ENCODE measurements at regions not wholly inside any gene's neighbourhood (a gene's known extent, or its start where the extent isn't known, plus 50 kb on each side); places are given as distances from the start of the nearest gene placed in this dataset.

DNA sequence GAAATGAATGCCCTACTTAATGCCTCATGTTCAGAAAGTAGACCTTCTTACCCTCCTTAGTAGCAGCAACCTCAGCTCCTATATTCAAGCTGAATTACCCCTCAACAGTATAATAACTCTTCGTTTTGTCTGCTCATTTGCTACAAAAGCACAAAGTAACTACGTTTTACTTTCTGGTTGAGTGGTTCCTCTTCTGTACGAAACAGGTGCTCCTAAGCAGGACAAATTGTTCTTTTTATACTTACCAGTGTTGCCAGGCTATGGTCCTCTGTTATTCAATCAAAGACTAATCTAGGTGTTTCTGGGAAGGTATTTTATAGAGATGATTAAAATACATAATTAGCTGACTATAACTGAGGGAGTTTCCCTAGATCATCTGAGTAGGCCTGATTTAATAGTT lies 484.2 kb upstream of the ADAMTS5 start:
- DNase-seq (ENCODE audit: low read depth in 3 of 3), result no peak

DNA sequence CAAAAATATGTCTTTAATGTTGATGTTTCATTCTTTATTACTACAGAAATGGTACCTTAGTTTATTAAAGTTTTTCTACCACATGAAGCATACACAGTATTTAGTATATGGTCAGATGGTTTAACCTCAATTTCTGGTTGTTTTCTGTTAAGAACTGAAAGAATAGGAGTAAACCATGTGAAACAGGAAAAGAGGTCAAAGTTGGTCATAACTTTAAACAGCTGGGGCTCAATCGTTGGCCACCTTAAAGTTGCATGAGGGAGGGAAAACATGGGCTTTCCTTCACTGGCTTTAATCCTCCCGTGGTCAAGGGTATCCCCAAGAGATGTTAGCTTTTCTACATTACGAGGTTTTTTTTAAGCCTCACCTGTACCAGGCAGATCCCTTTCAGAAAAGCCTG lies 483.3 kb upstream of the ADAMTS5 start:
- no peak for DNase-seq (ENCODE audit: low read depth in 3 of 3)

DNA sequence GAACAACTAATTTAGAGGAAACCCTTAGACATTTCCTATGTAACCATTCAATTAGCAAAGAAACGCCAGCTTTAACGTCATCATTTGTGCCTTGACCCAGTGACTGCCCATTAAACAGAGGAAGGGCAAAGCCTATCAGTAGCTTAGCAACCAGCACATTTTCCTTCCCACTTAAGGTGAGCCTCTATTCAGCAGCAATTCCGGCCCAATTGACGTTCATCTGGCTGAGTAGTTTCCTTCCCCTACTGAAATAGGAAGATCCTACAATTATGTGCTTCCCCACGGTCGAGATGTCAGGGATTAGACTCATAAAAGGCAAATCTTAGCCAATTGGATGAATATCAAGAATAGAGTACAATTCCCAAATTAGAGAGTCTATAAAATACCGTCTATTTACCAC lies 482.1 kb upstream of the ADAMTS5 start:
- no peak for DNase-seq (ENCODE audit: low read depth in 3 of 3)

DNA sequence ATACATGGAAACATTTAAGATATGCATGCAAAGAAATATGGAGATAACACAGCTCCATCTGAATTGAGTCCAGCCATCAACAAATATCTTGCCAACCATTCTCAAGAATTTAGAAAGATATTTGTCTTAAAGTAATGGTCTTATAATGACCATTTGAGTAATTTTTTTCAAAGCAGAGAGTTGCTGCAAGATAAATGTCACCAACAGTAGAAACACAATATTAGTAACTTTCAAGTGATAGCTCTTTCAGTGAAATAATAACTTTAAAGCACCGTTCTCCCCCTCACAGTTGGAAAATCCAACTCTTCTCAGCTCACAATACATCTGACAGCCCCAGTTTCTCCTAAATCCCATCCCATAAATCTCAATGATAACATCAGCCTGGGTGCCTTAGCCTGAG lies 481.0 kb upstream of the ADAMTS5 start:
- no peak for DNase-seq (ENCODE audit: low read depth in 3 of 3)

DNA sequence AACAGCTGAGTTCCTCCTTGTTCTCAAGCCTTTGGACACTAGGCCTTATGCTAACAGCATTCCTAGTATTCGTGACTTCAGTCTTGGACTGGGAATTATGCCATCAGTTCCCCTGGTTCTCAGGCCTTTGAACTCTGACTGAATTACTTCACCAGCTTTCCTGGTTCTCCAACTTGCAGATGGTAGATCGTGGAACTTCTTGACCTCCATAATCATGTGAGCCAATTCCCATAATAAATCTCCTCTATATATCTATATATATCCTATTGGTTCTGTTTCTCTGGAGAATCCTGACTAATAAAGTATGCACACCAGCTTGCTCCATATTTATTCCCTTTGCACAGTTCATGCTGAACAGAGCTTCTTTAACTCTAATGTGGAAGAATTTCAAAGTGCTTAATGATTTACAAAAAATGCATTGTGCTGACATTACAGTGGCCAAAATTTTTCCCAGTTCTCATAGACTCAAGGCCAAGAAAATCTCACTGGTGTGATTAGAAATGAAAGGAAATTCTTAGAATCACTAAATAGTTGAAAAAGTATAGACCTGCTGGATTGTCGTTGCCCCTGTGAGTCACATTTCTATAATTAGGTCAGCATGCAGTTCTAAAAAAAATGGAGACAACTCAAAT lies 462.9 kb upstream of the ADAMTS5 start:
- no peak for DNase-seq (ENCODE audit: low read depth in 3 of 3)

DNA sequence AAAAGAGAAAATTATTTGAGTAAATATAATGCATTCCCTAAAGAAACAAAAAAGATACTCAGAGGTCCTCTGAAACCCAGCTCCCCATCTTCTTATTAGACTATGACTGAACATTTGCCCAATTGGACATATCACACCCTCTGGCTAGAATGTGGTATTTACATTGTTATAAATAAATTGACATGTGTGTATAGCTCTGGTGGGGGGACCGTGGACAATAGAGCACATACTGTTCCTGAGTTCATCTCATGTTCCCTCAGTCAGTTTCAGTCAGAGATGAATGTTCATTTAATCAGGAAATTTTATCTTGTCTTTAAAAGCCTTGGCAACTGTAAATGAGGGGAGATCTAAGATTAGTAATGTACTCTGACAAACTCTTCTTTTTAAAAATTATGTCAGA lies 459.3 kb upstream of the ADAMTS5 start:
- DNase-seq (ENCODE audit: low read depth in 3 of 3), result no peak

DNA sequence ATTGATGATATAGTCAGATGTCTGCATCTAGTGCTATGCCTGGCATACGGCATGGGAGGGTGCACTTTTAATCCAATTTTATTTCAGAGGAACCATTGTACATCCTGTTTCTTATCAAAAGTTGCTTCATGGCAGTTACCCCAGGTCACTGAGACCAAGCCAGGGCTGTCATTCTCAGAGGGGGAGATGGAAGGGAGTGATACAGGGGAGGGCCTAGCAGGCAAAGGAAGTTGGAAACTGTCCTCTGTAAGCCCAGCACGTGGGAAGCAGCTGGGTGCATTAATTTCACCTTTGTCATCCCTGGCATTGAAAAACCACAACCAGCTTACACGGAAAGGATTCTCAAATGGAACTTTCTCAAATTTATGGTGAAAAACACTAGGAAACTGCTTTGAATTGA lies 458.7 kb upstream of the ADAMTS5 start:
- no peak for DNase-seq (ENCODE audit: low read depth in 3 of 3)

DNA sequence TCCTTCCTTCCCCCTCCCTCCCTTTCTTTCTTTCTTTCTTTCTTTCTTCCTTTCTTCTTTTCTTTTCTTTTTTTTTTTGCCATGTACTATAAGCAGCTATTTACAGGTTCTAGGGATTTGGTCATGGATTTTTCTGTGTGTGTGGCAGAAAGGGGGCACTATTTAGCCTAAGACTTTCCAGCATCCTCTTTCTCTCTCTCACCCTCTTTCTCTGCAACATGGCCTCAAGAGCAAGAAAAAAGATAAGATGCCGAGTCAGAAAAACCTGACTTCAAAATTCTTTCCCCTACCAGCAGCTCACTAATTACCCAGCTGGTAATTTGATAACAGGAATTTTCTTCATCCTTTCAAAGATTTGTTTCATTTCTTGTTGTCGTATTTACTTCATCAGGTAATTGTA lies 458.3 kb upstream of the ADAMTS5 start:
- no peak for DNase-seq (ENCODE audit: low read depth in 3 of 3)

DNA sequence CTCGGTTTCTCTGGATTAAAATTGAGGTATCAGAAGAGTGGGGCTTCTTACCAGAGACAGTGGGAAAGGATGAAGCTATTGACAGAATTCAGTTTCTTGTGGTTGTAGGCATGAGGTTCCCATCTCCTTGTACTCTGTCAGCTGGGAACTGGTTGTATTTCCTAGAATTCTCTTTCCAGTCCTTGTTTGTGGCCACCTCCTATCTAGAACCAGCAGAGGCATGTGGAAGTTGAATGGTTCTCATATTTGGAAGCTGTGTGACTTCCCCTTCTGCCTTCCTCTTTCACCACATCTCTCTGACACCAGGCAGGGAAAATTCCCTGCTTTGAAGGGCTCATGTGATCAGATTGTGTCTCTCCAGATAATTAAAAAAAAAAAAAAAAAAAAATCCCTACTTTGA lies 457.7 kb upstream of the ADAMTS5 start:
- DNase-seq (ENCODE audit: low read depth in 3 of 3), result no peak

DNA sequence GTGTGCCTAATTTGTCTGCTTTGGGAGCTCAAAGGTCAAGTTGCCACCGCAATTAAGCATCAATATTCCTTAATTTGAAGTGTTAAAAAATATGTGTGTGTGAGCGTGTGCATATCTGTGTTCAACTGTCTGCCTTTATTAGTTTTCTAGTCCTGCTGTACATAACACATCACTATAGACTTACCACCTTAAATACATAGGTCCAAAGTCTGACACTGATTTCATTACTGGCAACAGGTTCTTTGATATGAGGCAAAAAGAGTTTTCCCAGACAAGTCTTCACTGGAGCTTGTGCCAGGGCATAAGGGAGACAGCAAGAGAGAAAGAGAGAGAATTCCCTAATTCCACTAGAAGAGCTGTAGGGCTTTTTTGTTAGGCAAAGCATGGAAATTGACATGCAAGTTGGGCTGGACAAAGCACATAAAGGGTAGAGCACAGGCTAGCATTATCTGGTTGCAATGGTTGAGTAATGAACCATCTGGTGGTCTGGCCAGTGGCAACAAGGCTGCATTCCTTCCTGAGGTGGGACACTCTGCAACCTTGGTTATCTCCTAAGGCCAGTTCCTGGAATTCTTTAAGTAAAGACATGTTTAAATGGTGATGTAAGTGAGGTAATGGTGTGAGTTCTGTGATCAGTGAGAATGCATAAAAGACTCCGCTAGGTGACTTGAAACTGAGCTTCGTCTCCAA lies 457.2 kb upstream of the ADAMTS5 start:
- no peak for DNase-seq (ENCODE audit: low read depth in 3 of 3)

DNA sequence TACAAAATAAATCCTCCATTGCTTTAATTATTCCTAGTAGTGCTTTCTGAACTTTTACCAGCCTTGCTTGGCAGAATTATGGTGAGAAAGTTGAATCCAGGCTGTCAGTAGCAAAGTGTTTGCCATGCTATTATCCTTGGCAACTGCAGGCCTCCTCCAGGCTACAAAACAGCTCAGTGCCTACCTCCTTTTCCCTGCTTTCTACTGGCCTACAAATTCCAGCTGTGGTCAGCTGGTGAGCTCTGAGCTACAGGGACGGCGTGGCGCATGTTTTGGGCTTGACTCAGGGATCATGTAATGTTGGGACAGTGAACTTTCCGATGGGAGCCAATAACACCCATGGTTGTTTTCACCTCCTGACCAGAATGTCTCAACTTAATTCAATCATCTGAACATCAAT lies 456.1 kb upstream of the ADAMTS5 start:
- DNase-seq (ENCODE audit: low read depth in 3 of 3), result no peak

DNA sequence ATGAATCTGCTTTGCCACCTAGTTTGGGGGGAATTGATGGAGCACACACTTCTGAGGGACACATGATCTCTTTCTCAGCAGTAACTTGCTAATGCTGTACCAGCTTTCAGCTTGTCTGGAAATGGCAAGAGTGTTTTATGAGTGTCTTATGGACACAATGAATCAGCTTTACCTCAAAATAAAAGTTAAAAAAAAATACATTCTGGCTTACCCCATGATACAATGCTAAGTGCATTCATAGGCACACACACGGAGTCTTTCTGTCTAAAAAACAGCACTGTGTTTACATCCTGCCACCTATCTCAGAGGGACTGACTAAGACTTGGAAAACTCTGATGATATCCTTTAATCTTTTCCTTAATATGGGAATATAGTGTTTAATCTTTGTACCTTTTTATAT lies 455.5 kb upstream of the ADAMTS5 start:
- no peak for DNase-seq (ENCODE audit: low read depth in 3 of 3)

DNA sequence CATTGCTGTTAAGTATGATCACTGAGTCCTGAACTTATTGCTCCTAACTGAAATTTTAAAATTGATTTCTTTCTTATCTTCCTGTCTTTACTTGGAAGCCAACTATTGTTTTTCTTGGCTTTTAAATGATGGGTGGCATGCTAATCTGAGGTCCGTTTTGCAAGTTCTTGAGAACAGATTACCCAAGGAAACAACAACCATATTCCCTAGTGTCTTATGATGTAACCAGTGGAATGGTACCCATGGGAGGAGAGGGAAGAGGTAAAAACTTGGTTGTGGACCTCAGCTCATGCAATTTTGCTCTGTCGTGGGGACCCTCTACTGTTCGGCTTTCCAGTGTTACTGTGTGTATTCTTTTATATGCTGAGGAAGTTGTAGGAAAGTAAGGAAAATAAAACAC lies 454.8 kb upstream of the ADAMTS5 start:
- no peak for DNase-seq (ENCODE audit: low read depth in 3 of 3)

DNA sequence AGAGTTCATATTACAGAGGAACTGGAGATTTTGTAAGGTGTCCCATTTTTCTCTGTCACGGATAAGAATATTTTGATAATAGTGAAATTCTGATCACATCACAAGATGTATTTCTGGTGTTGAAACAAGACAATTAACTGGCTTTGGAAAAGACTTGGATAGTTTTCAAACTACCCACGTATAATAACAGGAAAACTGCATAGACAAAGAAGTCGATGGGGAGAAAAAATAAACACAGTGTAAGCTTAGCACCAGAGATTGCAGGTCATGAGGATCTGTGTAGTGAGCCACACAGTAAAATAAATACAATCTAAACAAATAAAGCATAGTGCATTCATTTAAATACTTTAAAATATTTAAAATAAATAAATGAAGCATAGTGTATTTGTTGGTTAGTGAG lies 452.3 kb upstream of the ADAMTS5 start:
- no peak for DNase-seq (ENCODE audit: low read depth in 3 of 3)

DNA sequence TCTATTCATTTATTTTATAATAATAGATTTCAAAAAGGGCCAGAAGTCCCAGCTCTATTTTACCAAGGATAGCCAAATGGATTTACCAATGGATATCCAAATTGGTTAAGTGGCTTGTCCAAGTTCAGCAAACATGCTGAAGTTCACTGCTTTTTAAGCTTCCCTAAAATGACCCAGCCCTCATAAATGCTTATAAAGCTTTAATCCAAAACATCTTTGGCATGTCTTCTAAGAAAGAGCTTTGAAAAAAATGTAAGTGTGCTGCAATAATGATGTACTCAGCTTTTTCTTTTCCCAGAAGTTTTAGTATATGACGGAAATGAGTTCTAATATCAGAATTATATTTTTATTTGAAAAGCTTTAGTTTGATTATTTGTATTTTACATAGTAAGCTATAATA lies 451.5 kb upstream of the ADAMTS5 start:
- DNase-seq (ENCODE audit: low read depth in 3 of 3), result no peak

DNA sequence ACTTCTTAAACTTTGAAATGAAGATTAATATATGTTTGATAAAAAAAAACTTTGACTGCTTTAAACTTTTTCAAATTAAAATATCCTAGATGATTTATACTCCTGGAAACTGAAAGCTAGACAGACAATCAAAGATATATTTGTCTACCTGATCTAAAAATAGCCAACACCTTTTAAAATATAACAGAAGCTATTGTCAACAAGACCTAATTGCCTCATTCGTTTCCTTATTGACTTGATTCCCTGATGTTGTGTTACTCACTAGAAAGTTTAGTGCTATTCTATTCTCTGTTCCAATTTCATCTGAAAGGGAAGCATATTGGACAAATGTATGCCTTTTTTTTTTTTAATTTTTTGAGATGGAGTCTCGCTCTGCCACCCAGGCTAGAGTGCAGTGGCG lies 445.6 kb upstream of the ADAMTS5 start:
- no peak for DNase-seq (ENCODE audit: low read depth in 3 of 3)

DNA sequence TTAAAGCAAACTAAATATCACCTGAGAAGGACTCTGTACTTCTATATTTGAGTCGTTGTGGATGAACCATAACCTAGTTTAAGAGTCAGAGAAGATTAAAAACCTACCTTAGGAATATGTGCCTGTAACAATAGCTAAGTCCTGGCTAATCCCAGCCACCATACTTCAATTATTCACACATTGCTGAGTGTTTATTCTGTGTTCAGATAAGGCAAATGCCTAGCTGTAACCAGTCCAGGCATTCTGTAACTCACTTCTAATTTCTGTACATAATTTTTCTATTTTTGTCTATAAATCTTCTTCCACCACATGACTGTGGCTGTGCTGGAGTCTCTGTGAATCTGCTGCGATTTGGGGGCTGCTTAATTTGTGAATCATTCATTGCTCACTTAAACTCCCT lies 441.9 kb upstream of the ADAMTS5 start:
- no peak for DNase-seq (ENCODE audit: low read depth in 3 of 3)

DNA sequence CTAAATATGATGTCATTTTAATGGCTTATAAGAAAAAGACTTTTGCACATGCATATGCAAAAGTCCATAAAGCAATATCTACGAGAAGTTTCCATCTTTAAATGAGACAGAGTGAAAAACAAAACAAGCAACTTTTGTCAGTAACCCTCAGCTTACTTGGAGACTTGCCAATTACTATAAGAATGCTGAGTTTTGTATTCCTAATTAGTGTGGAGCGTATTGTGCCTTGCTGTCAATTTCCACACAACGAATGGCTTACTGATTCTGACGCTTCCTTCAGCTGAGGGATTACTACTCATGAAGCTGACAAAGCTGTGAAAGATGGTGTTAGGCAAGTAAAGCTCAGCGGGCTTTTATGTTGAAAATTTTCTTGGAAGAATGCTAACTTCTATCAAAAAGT lies 440.4 kb upstream of the ADAMTS5 start:
- DNase-seq (ENCODE audit: low read depth in 3 of 3), result no peak

DNA sequence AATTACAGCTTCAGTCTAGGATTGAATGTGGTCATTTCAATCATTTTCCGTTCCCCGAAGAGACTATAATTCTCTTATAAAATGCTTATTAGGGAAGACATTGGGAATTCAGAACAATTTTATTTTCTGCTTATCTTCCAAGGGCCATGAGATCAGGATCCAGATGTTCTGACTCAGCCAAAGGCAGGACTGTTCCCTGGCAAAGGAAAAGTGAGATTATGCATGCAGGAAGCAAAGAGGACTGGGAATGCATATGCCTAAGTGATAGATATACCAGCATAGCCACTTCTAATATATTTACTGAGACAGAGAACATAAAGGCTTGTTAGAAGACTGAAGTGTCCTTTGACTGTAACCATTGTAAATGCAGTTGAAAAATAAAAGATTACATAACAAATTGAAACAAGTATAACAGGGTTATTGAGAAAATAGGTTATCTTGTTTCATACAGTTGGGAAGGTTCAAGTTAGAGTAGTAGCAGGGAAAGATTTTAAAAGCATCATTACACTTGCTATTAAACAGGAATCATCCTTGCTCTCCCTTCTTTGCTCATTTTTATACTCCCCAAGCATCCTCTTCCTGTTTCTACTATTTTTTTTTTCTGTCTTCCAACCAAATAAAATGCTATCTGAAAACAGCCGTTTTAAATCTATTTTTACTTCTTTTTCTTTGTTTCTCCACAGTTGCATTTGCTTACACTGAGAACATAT lies 439.6 kb upstream of the ADAMTS5 start:
- no peak for DNase-seq (ENCODE audit: low read depth in 3 of 3)

DNA sequence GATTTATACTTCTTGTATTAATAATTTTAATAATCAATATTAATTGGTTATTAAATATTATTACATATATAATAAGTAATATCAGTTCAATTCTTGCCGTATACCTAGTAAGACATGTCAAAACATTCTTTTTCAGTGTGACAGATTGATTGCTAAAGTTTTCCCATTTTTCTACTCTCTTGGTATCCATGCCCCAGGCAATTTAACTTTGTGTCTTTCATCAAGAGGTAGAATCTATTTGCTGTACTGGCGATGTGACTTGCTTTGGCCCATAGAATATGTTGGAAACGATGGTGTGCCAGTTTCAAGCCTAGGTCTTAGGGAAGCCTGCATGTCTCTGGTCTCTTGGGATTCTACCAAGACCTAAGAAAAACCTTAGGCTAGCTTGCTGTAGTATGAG lies 436.1 kb upstream of the ADAMTS5 start:
- no peak for DNase-seq (ENCODE audit: low read depth in 3 of 3)

DNA sequence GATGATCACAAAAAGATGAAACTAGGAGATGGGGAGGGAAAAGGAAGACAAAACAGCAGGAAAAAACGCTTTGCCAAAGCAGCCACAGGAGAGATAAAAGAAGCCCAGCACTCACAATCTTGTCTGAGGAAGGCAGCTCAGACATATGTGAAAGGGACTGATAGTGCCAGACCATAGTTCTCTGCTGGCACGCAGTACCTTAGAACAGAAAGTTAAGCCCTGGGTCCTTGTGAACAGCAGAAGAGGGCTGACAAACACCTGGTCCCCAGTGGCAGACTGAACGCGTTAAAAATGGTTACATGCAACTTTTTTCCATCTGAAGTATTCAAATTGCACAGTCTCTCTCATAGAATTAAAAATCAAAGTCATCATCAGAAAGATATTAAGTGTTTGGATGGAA lies 433.2 kb upstream of the ADAMTS5 start:
- no peak for DNase-seq (ENCODE audit: low read depth in 3 of 3)

DNA sequence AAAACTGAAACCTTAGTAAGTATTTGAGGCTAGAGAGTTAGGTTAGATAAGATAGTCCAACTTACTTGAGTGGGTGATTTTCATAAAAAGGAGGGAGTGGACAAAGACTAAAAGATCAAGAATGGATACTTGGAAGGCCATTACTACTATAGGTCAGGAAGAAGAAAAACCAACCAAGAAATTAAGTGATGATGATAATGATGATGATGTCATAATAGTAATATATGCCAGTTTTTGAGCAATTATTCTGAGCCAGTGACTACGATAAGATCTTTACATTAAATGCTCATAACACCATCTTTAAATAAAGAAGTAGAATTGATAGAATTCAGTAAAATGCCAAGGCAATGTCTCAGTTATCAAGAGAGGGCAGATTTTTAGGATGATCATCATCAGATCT lies 430.7 kb upstream of the ADAMTS5 start:
- no peak for DNase-seq (ENCODE audit: low read depth in 3 of 3)

DNA sequence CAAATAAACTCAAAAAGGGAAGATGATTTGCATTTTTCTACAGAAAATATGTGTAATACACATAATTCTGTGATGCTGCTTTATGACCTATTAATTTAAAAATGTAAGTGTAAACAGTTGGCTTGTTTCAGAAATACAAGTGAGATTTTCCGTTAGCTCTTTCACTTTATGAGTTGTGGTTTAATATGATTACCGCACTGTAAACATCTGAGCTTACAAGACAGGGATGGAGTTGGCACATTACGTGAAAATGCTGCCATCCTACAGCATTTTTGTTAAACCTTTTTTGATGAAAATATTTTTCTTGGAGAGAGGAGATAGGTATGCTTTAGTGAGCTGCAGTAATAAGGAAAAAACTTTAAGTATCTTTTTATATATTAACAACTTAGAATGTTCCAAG lies 426.8 kb upstream of the ADAMTS5 start:
- no peak for DNase-seq (ENCODE audit: low read depth in 3 of 3)

All from stimulated activated CD4-positive, alpha-beta T cell treated with anti-CD3 and anti-CD28 coated beads, TNF-alpha, amount 100 ng/mL, for 48 hours (primary cell).